Nephron progenitor cell (in vitro differentiated cells): ENCODE measurements at regions not wholly inside any gene's neighbourhood (a gene's known extent, or its start where the extent isn't known, plus 50 kb on each side); places are given as distances from the start of the nearest gene placed in this dataset.
"Not testable (repeated sequence)": the region's sequence is repeated elsewhere in the genome, so short reads cannot be mapped to it uniquely, and the experiment has no call there.

Experiments used
- DNase-seq: peaks from one replicate; pipeline ENCODE4 v3.0.0; 2021
- H3K27ac Mint-ChIP-seq: 2 replicates; pipeline ENCODE4 v1.8.0; 2021; ENCODE audit warnings: mild to moderate bottlenecking, moderate library complexity, mixed read lengths
- H3K27me3 Mint-ChIP-seq: 2 replicates; pipeline ENCODE4 v1.8.0; 2021; ENCODE audit warnings: mild to moderate bottlenecking, low read depth, mixed read lengths; ENCODE audit not compliant: poor library complexity
- H3K36me3 Mint-ChIP-seq: 2 replicates; pipeline ENCODE4 v1.8.0; 2021; ENCODE audit warnings: low read depth, mixed read lengths
- H3K4me1 Mint-ChIP-seq: 2 replicates; pipeline ENCODE4 v1.8.0; 2021; ENCODE audit warnings: mixed read lengths
- H3K4me3 Mint-ChIP-seq: 2 replicates; pipeline ENCODE4 v1.8.0; 2021; ENCODE audit warnings: mild to moderate bottlenecking, moderate library complexity, mixed read lengths
- H3K9me3 Mint-ChIP-seq: 2 replicates; pipeline ENCODE4 v1.8.0; 2021; ENCODE audit warnings: mild to moderate bottlenecking, moderate library complexity, mixed read lengths
- CTCF ChIP-seq: fragments of 200-600 bp; sonication (generic); IDR thresholded peaks from 2 replicates; pipeline ENCODE4 v1.5.0; 2021; ENCODE audit warnings: antibody characterized with exemption

- no peaks in the 10 kb centered on the region for H3K4me1 Mint-ChIP-seq
- TF ChIP-seq CTCF: no peak
Observed at GRCh38 chr13:110971486-110971885, 56.6 kb upstream of the ANKRD10 start.

GRCh38 chr13:110967156-110967855, 52.4 kb upstream of the ANKRD10 start:
- H3K27ac Mint-ChIP-seq, H3K4me1 Mint-ChIP-seq, H3K4me3 Mint-ChIP-seq, H3K36me3 Mint-ChIP-seq, DNase-seq: not testable (repeated sequence)
- peaks cover 46% of the 10 kb centered on the region for H3K9me3 Mint-ChIP-seq
- peaks cover 54% of the 10 kb centered on the region for H3K27me3 Mint-ChIP-seq

More at GRCh38 chr13:110971486-110971885, 56.6 kb upstream of the ANKRD10 start:
- H3K27ac Mint-ChIP-seq: no peak overlapping the region
- H3K4me3 Mint-ChIP-seq: no peak overlapping the region
- H3K36me3 Mint-ChIP-seq: no peaks in the 10 kb centered on the region
- peaks cover 28% of the 10 kb centered on the region for H3K9me3 Mint-ChIP-seq
- H3K27me3 Mint-ChIP-seq: peaks cover 53% of the 10 kb centered on the region
- DNase-seq: no peak

- Mint-ChIP-seq H3K4me1 (no peaks in the 10 kb centered on the region), H3K9me3 (peaks cover 56% of the 10 kb centered on the region), H3K36me3 (no peaks in the 10 kb centered on the region), H3K27ac (no peak overlapping the region), H3K27me3 (peaks cover 39% of the 10 kb centered on the region), H3K4me3 (no peak overlapping the region)
- DNase-seq: no peak
- no peak for TF ChIP-seq CTCF
Observed at GRCh38 chr13:110965755-110966134, 50.9 kb upstream of the ANKRD10 start.

- no peaks in the 10 kb centered on the region for H3K36me3 Mint-ChIP-seq
- DNase-seq: no peak
- peaks cover 60% of the 10 kb centered on the region for H3K9me3 Mint-ChIP-seq
- no peak overlapping the region for H3K27ac Mint-ChIP-seq
- H3K4me1 Mint-ChIP-seq: no peaks in the 10 kb centered on the region
- no peak overlapping the region for H3K4me3 Mint-ChIP-seq
- H3K27me3 Mint-ChIP-seq: peaks cover 35% of the 10 kb centered on the region
- no peak for TF ChIP-seq CTCF
Observed at GRCh38 chr13:110965038-110965754, 50.3 kb upstream of the ANKRD10 start.
